ENCODE measurements at regions not wholly inside any gene's neighbourhood (a gene's known extent, or its start where the extent isn't known, plus 50 kb on each side); places are given as distances from the start of the nearest gene placed in this dataset.
A peak's percentile ranks its signal among the peaks of the same experiment; 100 is the strongest.
"Not testable (repeated sequence)": the region's sequence is repeated elsewhere in the genome, so short reads cannot be mapped to it uniquely, and the experiment has no call there.

DNA sequence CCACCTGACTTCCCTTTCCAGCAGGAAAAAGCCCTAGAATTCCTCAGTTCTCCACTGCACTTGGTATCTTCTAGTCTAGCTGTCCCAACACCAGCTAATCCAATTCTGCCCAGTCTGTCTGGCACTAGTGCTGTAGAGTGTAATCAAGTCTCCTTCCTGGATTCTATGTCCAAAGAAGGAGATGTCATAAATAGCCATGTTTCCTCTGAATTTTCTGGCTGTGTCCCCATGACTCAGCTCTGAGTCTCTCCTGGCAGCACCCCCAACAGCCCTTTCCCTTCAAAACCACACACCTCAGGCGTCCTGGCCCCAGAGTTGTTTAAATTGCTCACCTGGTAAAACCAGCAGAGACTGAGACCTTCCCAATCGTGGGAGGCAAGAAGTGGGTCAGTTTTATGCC is 197.2 kb downstream of the GRXCR1 start:
- DNase-seq (ENCODE audit: low spot score), result peak; percentile 70

DNA sequence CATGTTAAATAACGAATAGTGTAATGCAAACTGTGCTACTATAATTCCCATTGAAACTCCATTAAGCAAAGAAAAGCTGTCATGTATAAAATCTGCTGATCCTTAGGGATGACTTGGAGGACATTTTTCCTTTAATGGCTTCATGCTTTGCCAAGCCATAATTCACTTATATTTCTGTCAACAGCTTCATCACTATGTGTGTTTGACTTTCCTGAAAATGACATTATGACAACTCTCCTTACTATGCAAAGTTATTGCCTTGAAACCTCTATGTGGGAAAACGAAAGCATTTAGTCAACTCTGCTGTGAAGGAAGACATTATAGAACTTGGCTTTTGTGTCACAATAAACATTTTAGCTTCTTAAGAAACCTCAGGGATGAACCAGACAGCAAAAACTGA is 210.5 kb downstream of the GRXCR1 start:
- DNase-seq (ENCODE audit: low spot score), result no peak

DNA sequence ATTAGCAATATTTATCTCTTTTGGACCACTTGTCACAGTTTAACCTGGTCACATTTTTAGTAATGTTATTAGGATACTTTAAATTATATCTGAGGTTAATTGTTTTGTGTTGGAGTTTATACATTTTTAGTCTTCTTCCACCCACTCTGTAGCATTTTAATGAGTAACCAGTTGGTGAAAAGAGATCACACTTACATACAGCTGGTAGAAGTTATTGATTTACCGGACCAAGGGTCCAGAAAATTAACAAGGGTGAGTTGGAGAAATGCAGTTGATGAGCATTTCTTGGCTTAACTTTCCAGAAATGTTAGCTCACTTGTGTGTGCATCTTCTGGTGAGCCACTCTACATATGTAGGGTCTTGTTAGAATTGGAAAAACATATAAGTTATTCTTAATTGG is 219.6 kb downstream of the GRXCR1 start:
- peak; percentile 2 for DNase-seq (ENCODE audit: low spot score)

GRCh38 chr4:43113196-43113595 is 220.7 kb downstream of the GRXCR1 start:
- no peak for DNase-seq (ENCODE audit: low spot score)

DNA sequence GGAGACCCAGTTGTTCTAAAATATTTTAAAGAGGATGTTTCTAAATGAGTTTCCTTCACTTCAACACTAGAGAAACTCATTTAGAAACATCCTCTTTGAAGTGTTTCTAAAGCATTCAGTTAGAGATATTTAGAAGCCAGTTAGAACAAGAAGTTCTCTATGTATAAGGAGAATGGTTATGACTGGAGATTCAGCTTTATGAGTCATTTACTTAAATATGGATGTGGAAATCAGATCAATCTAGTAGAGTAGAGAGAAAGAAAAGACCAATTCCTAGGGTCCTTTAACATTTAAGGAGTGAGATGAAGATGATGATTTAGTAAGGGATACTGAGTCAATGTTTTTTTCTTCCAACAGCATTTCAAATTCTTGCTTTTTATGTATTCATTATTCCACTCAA is 234.1 kb downstream of the GRXCR1 start:
- no peak for DNase-seq (ENCODE audit: low spot score)

GRCh38 chr4:43130228-43131021 is 237.9 kb downstream of the GRXCR1 start:
- DNase-seq (ENCODE audit: low spot score), result no peak

GRCh38 chr4:43132010-43132582 is 239.6 kb downstream of the GRXCR1 start:
- DNase-seq (ENCODE audit: low spot score), result peak; percentile 62

DNA sequence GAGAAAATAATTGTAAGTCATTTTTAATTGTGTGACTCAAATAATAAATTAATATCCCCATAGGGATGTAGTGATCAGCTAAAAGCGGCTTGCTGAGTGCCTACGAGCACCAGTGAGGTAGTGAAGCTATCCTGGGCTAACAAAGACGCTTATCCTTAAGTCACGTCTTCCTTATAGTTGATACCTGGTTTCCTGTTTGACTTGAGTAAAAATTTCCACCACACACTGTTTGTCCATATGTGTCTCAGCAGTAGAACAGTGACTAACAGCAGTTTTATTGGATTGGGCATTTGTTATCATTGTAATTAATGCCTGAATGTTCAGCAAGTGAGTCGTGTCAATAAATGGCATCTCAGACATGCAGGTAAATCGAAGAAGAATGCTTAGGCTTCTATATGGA is 241.1 kb downstream of the GRXCR1 start:
- no peak for DNase-seq (ENCODE audit: low spot score)

- DNase-seq (ENCODE audit: low spot score), result no peak
These were observed 244.2 kb downstream of the GRXCR1 start for GRCh38 chr4:43136752-43137151.

DNA sequence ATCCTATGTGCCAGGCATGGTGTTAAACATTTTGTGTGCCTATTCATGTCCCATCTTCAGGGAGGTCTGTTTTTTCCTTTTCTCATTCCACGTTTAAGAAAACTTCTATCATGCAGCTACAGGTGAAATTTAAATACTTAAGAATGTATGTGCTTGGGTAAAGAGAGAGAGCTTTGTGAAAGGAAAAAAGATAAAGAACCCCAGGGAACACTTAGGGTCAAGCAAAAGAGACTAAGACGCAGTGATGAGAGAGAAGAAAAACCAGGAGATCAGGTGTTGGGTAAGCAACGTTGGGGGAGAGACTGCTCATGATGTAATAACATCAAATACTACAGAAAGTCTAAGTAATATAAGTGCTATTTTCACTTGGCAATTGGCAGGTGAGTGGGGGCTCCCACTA is 253.7 kb downstream of the GRXCR1 start:
- DNase-seq (ENCODE audit: low spot score), result no peak

DNA sequence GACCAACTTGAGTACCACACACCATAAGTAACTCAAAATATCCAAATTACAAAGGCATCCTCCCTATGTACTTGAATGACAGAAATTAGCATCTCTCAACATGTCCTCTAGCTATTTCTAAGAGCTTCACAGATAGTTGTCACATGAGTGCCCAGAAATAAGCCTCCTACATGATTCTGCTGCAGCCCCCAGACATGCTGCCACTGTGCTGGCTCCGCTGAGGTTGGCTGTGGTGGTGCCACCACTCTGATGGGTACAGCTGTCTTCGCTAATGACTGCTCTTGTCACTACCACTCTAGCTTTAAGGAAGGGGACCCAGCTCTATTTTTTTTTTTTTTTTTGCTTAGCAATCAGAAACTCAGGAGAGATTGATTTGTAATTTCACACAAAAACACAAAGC is 256.0 kb downstream of the GRXCR1 start:
- DNase-seq (ENCODE audit: low spot score), result no peak

DNA sequence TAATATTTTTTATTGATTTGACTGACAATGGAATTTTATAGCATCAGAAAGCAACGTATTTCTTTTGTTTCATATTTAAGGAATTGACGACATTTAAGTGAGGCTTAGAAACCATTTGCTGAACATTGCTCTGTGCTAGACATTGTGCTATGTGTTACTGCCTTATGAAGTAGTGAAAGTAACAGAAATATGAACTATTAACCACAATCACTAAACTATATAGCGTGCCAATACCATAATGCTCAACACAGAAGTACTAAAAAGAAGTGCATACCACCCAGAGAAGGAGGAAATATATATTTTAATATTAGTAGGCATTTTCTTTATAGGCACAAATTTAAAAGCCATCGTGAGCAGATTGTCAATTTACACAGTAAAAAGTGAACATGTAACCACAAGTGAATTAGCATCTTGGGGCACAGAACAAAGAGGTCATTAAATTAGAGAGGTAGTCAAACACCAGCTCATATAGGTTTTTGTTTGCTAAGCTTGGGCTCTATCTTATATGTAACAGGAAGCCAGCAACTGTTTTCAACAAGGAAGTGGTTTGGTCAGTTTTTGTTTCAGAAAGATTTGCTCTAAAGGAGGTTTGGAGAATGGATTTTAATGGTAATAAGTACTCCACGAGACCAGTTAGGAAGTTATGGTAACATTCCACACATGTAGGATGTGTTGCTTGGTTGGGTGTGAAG is 270.7 kb downstream of the GRXCR1 start:
- no peak for DNase-seq (ENCODE audit: low spot score)

DNA sequence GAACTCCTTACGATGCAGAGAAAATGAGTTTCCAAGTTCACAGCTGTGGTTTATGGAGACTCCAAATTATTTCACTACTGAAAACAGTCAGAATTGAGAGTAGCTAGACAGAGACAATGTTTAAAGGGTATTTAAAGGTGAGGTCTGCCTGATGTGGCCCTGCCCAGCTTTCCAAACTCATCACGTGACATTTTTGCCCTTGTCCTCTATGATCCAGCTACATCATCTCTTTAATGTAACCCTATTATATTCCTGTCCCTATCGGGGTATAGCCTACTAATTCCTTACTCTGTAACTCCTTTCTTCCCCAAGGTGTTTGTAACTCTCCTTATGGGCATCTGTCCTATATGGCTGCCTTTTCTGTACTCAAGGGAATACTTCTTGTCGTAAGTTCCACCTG is 297.2 kb downstream of the GRXCR1 start:
- no peak for DNase-seq (ENCODE audit: low spot score)

- not testable (repeated sequence) for DNase-seq (ENCODE audit: low spot score)
These were observed 320.1 kb downstream of the GRXCR1 start for GRCh38 chr4:43212576-43212975.

DNA sequence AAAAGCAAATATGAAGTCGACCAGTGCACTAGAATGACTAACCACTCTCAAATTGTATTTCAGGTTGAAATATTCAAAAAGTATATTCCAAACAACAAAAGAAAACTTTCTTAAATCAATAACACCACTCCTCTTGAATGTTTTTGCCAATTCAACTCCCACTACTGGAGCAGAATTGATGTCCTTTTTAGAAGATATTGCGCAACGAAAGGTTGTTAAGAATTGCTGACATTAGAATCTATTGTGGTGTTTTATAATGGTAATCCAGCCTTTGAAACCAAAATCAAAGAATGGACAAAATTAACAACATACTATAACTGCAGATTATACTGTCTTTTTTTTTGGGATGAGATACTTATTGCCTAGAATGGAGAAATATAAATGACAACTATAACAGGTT is 331.3 kb downstream of the GRXCR1 start:
- no peak for DNase-seq (ENCODE audit: low spot score)

DNA sequence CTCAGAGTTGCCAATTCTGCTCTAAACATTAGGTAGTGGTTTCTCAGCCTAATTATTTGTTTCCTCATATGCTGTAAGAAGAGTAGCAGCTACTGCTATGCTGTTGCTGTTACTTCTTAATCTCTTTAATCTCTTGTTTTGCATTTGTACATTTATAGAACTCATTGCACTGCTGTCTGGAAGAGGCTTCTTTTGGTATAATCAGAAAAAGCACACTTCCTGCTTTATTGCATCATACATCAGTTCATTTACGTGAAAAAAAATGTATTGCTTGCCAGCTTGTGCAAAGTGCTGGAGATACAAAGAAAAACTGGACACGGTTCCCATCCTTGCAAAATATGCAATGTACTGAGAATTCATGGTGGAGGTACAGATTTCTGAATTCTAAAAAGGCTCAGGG is 332.0 kb downstream of the GRXCR1 start:
- DNase-seq (ENCODE audit: low spot score), result no peak

GRCh38 chr4:43233321-43233720 is 340.8 kb downstream of the GRXCR1 start:
- no peak for DNase-seq (ENCODE audit: low spot score)

DNA sequence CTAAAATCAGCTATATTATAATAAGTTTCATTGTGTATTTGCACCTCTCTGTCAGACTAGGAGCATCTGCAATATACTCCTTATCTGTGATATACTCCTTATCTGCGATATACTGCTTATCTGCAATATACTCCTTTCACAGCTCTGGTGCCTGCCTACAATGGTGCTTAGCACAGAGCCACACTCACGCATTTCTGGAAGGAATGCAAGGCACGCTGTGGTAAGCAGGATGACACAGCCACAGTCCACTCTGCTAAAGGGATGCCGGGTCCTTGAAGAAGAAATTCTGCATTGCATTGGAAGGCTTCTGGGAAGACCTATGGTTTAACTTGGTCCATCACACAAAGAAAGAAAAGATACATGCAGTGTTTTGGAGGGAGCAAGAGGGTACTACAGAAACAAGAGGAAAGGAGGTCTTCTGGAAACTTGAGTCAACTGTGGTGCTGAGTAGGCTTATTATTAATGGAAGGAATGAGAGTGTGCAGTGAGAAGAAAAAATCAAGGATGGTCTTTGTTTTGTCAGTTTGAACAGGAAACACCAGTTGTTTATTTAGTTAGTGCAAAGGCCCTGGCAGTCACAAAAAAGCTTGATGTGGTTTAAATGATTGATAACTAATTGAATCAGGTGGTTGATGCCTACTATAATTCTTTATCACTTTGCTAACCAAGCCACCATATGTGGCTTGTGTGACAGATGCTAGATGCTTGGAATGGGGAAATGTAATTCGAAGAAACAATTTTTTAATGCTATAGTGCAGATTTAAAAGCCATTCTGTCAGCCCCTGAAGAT is 342.3 kb downstream of the GRXCR1 start:
- no peak for DNase-seq (ENCODE audit: low spot score)

DNA sequence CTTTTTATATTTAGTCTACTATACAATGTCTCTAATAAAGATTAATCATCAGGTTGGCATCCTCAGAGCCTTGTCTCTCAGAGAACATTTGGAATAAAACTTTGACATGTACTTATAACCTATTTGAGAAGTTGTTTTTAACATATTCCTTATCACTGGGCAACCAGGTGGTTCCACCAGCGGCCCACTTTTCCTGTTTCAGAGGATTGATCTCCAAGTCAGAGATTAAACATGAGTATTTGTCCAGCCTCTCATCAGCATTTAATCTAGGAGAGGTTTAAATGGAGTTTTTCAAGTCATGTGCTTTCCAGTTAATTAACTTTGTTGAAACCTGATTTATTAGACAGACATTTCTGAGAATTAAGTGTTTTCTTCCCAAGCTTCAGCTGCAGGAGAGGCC is 345.5 kb downstream of the GRXCR1 start:
- no peak for DNase-seq (ENCODE audit: low spot score)

- DNase-seq (ENCODE audit: low spot score), result no peak
These were observed 346.1 kb downstream of the GRXCR1 start for GRCh38 chr4:43238585-43238984.

DNA sequence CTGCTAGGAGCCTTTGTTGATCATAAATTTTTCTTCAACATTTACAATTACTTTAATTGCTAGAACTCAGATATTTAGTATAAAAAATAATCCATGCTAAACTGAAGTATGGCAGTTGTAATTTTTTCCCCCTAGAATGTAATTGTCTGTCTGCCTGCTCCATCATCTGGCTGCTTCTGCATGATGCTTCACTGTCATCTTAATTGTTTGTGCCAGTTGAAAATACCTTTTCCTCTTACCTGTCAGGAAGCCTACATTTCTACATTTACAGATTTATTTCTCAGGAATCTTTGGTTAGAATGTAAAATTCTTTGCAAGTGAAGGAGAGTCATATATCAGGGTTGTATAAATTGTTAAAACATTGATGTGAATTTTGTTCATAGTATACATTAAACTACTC is 348.6 kb downstream of the GRXCR1 start:
- DNase-seq (ENCODE audit: low spot score), result no peak

DNA sequence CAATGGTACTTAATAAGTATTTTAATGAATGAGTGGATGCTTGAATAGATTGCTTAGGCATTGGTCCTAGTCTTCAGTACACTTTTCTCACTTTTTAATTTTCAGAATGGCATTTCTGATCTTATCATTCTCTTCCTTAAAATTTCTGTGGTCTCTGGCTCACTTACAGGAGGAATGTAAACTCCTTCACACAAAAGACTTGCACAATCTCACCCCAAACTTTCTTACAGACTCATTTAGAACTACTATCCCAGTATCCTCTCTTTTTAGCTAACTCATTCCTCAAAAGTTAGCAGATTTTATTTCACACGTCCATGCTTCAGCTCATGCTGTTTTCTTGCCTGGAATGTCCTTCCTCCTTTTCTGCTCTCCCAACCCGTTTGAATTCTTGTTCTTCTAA is 350.1 kb downstream of the GRXCR1 start:
- DNase-seq (ENCODE audit: low spot score), result no peak

All from kidney tubule cell (primary cell).